ENCODE measurements at regions not wholly inside any gene's neighbourhood (a gene's known extent, or its start where the extent isn't known, plus 50 kb on each side); places are given as distances from the start of the nearest gene placed in this dataset.

- TF ChIP-seq, protein P1, sequence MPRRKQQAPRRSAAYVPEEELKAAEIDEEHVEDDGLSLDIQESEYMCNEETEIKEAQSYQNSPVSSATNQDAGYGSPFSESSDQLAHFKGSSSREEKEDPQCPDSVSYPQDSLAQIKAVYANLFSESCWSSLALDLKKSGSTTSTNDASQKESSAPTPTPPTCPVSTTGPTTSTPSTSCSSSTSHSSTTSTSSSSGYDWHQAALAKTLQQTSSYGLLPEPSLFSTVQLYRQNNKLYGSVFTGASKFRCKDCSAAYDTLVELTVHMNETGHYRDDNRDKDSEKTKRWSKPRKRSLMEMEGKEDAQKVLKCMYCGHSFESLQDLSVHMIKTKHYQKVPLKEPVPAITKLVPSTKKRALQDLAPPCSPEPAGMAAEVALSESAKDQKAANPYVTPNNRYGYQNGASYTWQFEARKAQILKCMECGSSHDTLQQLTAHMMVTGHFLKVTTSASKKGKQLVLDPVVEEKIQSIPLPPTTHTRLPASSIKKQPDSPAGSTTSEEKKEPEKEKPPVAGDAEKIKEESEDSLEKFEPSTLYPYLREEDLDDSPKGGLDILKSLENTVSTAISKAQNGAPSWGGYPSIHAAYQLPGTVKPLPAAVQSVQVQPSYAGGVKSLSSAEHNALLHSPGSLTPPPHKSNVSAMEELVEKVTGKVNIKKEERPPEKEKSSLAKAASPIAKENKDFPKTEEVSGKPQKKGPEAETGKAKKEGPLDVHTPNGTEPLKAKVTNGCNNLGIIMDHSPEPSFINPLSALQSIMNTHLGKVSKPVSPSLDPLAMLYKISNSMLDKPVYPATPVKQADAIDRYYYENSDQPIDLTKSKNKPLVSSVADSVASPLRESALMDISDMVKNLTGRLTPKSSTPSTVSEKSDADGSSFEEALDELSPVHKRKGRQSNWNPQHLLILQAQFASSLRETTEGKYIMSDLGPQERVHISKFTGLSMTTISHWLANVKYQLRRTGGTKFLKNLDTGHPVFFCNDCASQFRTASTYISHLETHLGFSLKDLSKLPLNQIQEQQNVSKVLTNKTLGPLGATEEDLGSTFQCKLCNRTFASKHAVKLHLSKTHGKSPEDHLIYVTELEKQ (tag by site-specific recombination; IDR thresholded peaks at IDR 0.05; ENCODE audit: borderline replicate concordance), result no peak
- TF ChIP-seq ZFP37 (tag by site-specific recombination; IDR thresholded peaks at IDR 0.05), result no peak
- TF ChIP-seq, protein P2, sequence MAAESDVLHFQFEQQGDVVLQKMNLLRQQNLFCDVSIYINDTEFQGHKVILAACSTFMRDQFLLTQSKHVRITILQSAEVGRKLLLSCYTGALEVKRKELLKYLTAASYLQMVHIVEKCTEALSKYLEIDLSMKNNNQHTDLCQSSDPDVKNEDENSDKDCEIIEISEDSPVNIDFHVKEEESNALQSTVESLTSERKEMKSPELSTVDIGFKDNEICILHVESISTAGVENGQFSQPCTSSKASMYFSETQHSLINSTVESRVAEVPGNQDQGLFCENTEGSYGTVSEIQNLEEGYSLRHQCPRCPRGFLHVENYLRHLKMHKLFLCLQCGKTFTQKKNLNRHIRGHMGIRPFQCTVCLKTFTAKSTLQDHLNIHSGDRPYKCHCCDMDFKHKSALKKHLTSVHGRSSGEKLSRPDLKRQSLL (tag by site-specific recombination; IDR thresholded peaks at IDR 0.05), result no peak
- no peak for TF ChIP-seq ZBTB1 (tag by site-specific recombination; IDR thresholded peaks at IDR 0.05)
- no peak for TF ChIP-seq KLF8 (tag by site-specific recombination; IDR thresholded peaks at IDR 0.05)
Observed at GRCh38 chr4:115489279-115489678, 375.9 kb upstream of the NDST4 start (continued).

- Histone ChIP-seq H3K27ac (ENCODE audit: extremely low read depth, low read depth, low read length) (no peak overlapping the region), H3K4me1 (ENCODE audit: control insufficient read depth, insufficient read depth, low read length) (no peaks in the 10 kb centered on the region), H3K9me3 (ENCODE audit: control insufficient read depth, insufficient read depth, low read depth, low read length) (no peaks in the 10 kb centered on the region), H3K4me3 (ENCODE audit: low read depth, low read length) (no peak overlapping the region), H3K36me3 (ENCODE audit: control insufficient read depth in 2 of 2, insufficient read depth in 1 of 2, low read length in 2 of 2) (no peaks in the 10 kb centered on the region)
- TF ChIP-seq ZNF561 (tag by site-specific recombination; IDR thresholded peaks at IDR 0.05; ENCODE audit: borderline replicate concordance) (no peak), ZFP41 (tag by site-specific recombination; IDR thresholded peaks at IDR 0.05; ENCODE audit: borderline replicate concordance) (no peak), KLF1 (tag by site-specific recombination; IDR thresholded peaks at IDR 0.05) (no peak), TCF7L2 (IDR thresholded peaks at IDR 0.05; ENCODE audit: borderline replicate concordance, low read depth, low read length) (no peak)
- POLR2A ChIA-PET, result no interaction called here
- CTCF ChIA-PET, result no interaction called here
Observed at GRCh38 chr4:115485402-115485801, 372.0 kb upstream of the NDST4 start.

DNA sequence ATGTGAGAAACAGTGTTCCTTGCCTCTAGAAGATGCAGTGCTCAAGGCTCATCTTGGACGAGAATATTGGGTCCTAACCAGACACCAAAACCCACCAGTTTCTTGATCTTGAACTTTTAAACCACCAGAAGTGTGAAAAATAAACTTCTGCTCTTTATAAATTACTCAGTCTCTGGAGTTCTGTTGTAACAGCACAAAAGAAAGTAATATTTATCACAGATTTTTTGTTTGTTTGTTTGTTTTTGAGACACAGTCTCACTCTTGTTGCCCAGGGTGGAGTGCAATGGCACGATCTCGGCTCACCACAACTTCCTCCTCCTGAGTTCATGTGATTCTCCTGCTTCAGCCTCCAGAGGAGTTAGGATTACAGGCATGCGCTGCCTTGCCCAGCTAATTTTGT, 371.1 kb upstream of the NDST4 start:
- H3K4me1 ChIP-seq (ENCODE audit: control insufficient read depth, insufficient read depth, low read length), result no peaks in the 10 kb centered on the region
- ChIA-PET CTCF (no interaction called here), POLR2A (no interaction called here)
- H3K27ac ChIP-seq (ENCODE audit: extremely low read depth, low read depth, low read length), result no peak overlapping the region
- H3K36me3 ChIP-seq (ENCODE audit: control insufficient read depth in 2 of 2, insufficient read depth in 1 of 2, low read length in 2 of 2), result no peaks in the 10 kb centered on the region
- no peaks in the 10 kb centered on the region for H3K9me3 ChIP-seq (ENCODE audit: control insufficient read depth, insufficient read depth, low read depth, low read length)
- TF ChIP-seq ZNF48 (tag by site-specific recombination; IDR thresholded peaks at IDR 0.05), result no peak
- TF ChIP-seq ZSCAN4 (tag by site-specific recombination; IDR thresholded peaks at IDR 0.05), result no peak
- TF ChIP-seq, protein P3, sequence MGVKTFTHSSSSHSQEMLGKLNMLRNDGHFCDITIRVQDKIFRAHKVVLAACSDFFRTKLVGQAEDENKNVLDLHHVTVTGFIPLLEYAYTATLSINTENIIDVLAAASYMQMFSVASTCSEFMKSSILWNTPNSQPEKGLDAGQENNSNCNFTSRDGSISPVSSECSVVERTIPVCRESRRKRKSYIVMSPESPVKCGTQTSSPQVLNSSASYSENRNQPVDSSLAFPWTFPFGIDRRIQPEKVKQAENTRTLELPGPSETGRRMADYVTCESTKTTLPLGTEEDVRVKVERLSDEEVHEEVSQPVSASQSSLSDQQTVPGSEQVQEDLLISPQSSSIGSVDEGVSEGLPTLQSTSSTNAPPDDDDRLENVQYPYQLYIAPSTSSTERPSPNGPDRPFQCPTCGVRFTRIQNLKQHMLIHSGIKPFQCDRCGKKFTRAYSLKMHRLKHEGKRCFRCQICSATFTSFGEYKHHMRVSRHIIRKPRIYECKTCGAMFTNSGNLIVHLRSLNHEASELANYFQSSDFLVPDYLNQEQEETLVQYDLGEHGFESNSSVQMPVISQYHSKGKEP (tag by site-specific recombination; IDR thresholded peaks at IDR 0.05), result no peak
- no peak for TF ChIP-seq GLI2 (tag by site-specific recombination; IDR thresholded peaks at IDR 0.05; ENCODE audit: borderline replicate concordance, low read depth)
- TF ChIP-seq ZNF629 (tag by site-specific recombination; IDR thresholded peaks at IDR 0.05), result no peak
- TF ChIP-seq ZNF174 (tag by site-specific recombination; IDR thresholded peaks at IDR 0.05), result no peak
- no peak for TF ChIP-seq ZNF146 (tag by site-specific recombination; IDR thresholded peaks at IDR 0.05)
- TF ChIP-seq ZNF24 (tag by site-specific recombination; IDR thresholded peaks at IDR 0.05), result no peak
- TF ChIP-seq ZNF184 (tag by site-specific recombination; IDR thresholded peaks at IDR 0.05), result no peak
- TF ChIP-seq ZBTB20 (tag by site-specific recombination; IDR thresholded peaks at IDR 0.05), result no peak
- H3K4me3 ChIP-seq (ENCODE audit: low read depth, low read length), result no peak overlapping the region
